Daoy (cell line): ENCODE measurements at regions not wholly inside any gene's neighbourhood (a gene's known extent, or its start where the extent isn't known, plus 50 kb on each side); places are given as distances from the start of the nearest gene placed in this dataset.
"Not testable (repeated sequence)": the region's sequence is repeated elsewhere in the genome, so short reads cannot be mapped to it uniquely, and the experiment has no call there.

ENCODE experiments used
- DNase-seq: peaks from one replicate; pipeline ENCODE4 v3.0.0-alpha.2; 2015; ENCODE audit warnings: low read depth

GRCh38 chr10:63919575-63920279 is 398.5 kb downstream of the REEP3 start:
- DNase-seq, result no peak

GRCh38 chr10:63920926-63921325 is 399.7 kb downstream of the REEP3 start:
- no peak for DNase-seq

GRCh38 chr10:63921908-63922467 is 400.8 kb downstream of the REEP3 start:
- no peak for DNase-seq

- no peak for DNase-seq
Measured at GRCh38 chr10:63922468-63923284, 401.5 kb downstream of the REEP3 start.

GRCh38 chr10:63929831-63930467 is 408.7 kb downstream of the REEP3 start:
- DNase-seq, result no peak

- DNase-seq, result no peak
Measured at GRCh38 chr10:63930584-63930983, 409.4 kb downstream of the REEP3 start.

GRCh38 chr10:63935705-63936104 is 414.5 kb downstream of the REEP3 start:
- no peak for DNase-seq

- no peak for DNase-seq
Measured at GRCh38 chr10:63940277-63940922, 419.2 kb downstream of the REEP3 start.

- no peak for DNase-seq
Measured at GRCh38 chr10:63964406-63964805, 443.2 kb downstream of the REEP3 start.

GRCh38 chr10:63965846-63966245 is 444.6 kb downstream of the REEP3 start:
- no peak for DNase-seq

GRCh38 chr10:63972949-63973827 is 452.0 kb downstream of the REEP3 start:
- no peak for DNase-seq

GRCh38 chr10:63976538-63976937 is 455.3 kb downstream of the REEP3 start:
- no peak for DNase-seq

GRCh38 chr10:63977329-63977923 is 456.2 kb downstream of the REEP3 start:
- DNase-seq, result no peak

GRCh38 chr10:63980870-63981269 is 459.7 kb downstream of the REEP3 start:
- not testable (repeated sequence) for DNase-seq

- DNase-seq, result not testable (repeated sequence)
Measured at GRCh38 chr10:63984061-63984460, 462.9 kb downstream of the REEP3 start.

GRCh38 chr10:63986536-63986935 is 465.3 kb downstream of the REEP3 start:
- no peak for DNase-seq

- DNase-seq, result no peak
Measured at GRCh38 chr10:63987212-63987611, 466.0 kb downstream of the REEP3 start.

GRCh38 chr10:63994371-63994770 is 473.2 kb downstream of the REEP3 start:
- DNase-seq, result no peak

- DNase-seq, result no peak
Measured at GRCh38 chr10:64007157-64007556, 486.0 kb downstream of the REEP3 start.

- DNase-seq, result no peak
Measured at GRCh38 chr10:64010711-64011110, 489.5 kb downstream of the REEP3 start.
